Neural cell (in vitro differentiated cells): ENCODE measurements at regions not wholly inside any gene's neighbourhood (a gene's known extent, or its start where the extent isn't known, plus 50 kb on each side); places are given as distances from the start of the nearest gene placed in this dataset.

Source experiments
- H2AFZ ChIP-seq: fragments of 200-600, 300-800 bp; sonication (generic), shearing (Covaris generic); 2 replicates; pipeline ENCODE4 v1.6.0; 2014; ENCODE audit warnings: low read depth, mild to moderate bottlenecking, antibody characterized with exemption, low read length, moderate library complexity
- H3F3A ChIP-seq: fragments of 200-600 bp; shearing (Covaris generic); 2 replicates; pipeline ENCODE4 v1.6.1; 2016; ENCODE audit warnings: mild to moderate bottlenecking, moderate library complexity, mixed read lengths, antibody characterized with exemption, low read length; ENCODE audit not compliant: insufficient read depth, poor library complexity, severe bottlenecking
- H3K27ac ChIP-seq: fragments of 200-600, 300-800 bp; sonication (generic), shearing (Covaris generic); 2 replicates; pipeline ENCODE4 v1.5.1; 2014; ENCODE audit warnings: mild to moderate bottlenecking, low read length, moderate library complexity
- H3K27me3 ChIP-seq: fragments of 300-800, 200-600 bp; sonication (generic), shearing (Covaris generic); 2 replicates; pipeline ENCODE4 v1.6.0; 2014; ENCODE audit warnings: mild to moderate bottlenecking, low read depth, low read length, moderate library complexity; ENCODE audit not compliant: insufficient read depth
- H3K36me3 ChIP-seq: fragments of 300-800, 200-600 bp; sonication (generic), shearing (Covaris generic); 2 replicates; pipeline ENCODE4 v1.5.1; 2014; ENCODE audit warnings: mild to moderate bottlenecking, antibody characterized with exemption, low read length, moderate library complexity; ENCODE audit not compliant: insufficient read depth
- H3K4me2 ChIP-seq: fragments of 300-800, 200-600 bp; sonication (generic), shearing (Covaris generic); 2 replicates; pipeline ENCODE4 v1.6.0; 2014; ENCODE audit warnings: mild to moderate bottlenecking, low read length
- H3K4me3 ChIP-seq: fragments of 300-800, 200-600 bp; sonication (generic), shearing (Covaris generic); 2 replicates; pipeline ENCODE4 v1.5.1; 2014; ENCODE audit warnings: mild to moderate bottlenecking, low read length, moderate library complexity
- H3K79me2 ChIP-seq: fragments of 200-600 bp; shearing (Covaris generic); replicated peaks from 2 replicates; pipeline ENCODE4 v1.6.0; 2014; ENCODE audit warnings: mild to moderate bottlenecking, low read length, moderate library complexity; ENCODE audit not compliant: insufficient read depth
- H3K9ac ChIP-seq: fragments of 300-800, 200-600 bp; sonication (generic), shearing (Covaris generic); 2 replicates; pipeline ENCODE4 v1.6.1; 2016; ENCODE audit warnings: mild to moderate bottlenecking, low read length, mixed read lengths
- H3K9me2 ChIP-seq: fragments of 200-600 bp; shearing (Covaris generic); 2 replicates; pipeline ENCODE4 v1.6.1; 2016; ENCODE audit warnings: mild to moderate bottlenecking, low read length, mixed read lengths; ENCODE audit not compliant: insufficient read depth
- H3K9me3 ChIP-seq: fragments of 200-600, 300-800 bp; sonication (generic), shearing (Covaris generic); 2 replicates; pipeline ENCODE4 v1.6.1; 2016; ENCODE audit warnings: mild to moderate bottlenecking, mixed run types, low read length, moderate library complexity, mixed read lengths
- H4K20me1 ChIP-seq: fragments of 200-600 bp; shearing (Covaris generic); 2 replicates; pipeline ENCODE4 v1.6.1; 2016; ENCODE audit warnings: mild to moderate bottlenecking, mixed run types; ENCODE audit not compliant: insufficient read depth
- CTCF ChIP-seq: fragments of 450-650 bp; IDR thresholded peaks from 2 replicates; pipeline ENCODE4 v1.5.1; 2014; ENCODE audit warnings: antibody characterized with exemption, mild to moderate bottlenecking, moderate library complexity; ENCODE audit not compliant: poor library complexity, severe bottlenecking
- EP300 ChIP-seq: fragments of 450-650 bp; conservative IDR thresholded peaks from 2 replicates; pipeline ENCODE4 v1.6.1; 2014; ENCODE audit warnings: antibody characterized with exemption, mild to moderate bottlenecking, moderate library complexity; ENCODE audit not compliant: poor library complexity, severe bottlenecking
- EZH2 ChIP-seq: fragments of 200-600, 300-800 bp; shearing (Covaris generic), sonication (generic); IDR thresholded peaks from 2 replicates; pipeline ENCODE4 v1.6.1; 2014; ENCODE audit warnings: antibody characterized with exemption, low read length, borderline replicate concordance, mild to moderate bottlenecking; ENCODE audit not compliant: insufficient read depth, poor library complexity, severe bottlenecking
- MXI1 ChIP-seq: fragments of 450-650 bp; conservative IDR thresholded peaks from 2 replicates; pipeline ENCODE4 v1.6.1; 2014; ENCODE audit warnings: antibody characterized with exemption, mild to moderate bottlenecking; ENCODE audit not compliant: poor library complexity, severe bottlenecking
- POLR2AphosphoS5 ChIP-seq: IDR thresholded peaks from 2 replicates; pipeline ENCODE4 v1.6.1; 2012
- RAD21 ChIP-seq: fragments of 450-650 bp; conservative IDR thresholded peaks from 2 replicates; pipeline ENCODE4 v1.6.1; 2014; ENCODE audit warnings: antibody characterized with exemption, mild to moderate bottlenecking, moderate library complexity
- SMC3 ChIP-seq: fragments of 450-650 bp; conservative IDR thresholded peaks from 2 replicates; pipeline ENCODE4 v1.6.1; 2014; ENCODE audit warnings: antibody characterized with exemption, mild to moderate bottlenecking, moderate library complexity; ENCODE audit not compliant: poor library complexity
- TAF1 ChIP-seq: IDR thresholded peaks from 2 replicates; pipeline ENCODE4 v1.6.1; 2012; ENCODE audit warnings: low read depth
- TF ChIP-seq, protein P1 (sequence below): IDR thresholded peaks from 2 replicates; pipeline ENCODE4 v1.6.1; 2012; ENCODE audit warnings: borderline replicate concordance

GRCh38 chr6:50549026-50549425 lies 164.3 kb upstream of the TFAP2D start:
- H3K79me2 ChIP-seq, result no peaks in the 10 kb centered on the region
- no peaks in the 10 kb centered on the region for H3F3A ChIP-seq
- no peaks in the 10 kb centered on the region for H3K9me2 ChIP-seq
- H3K4me3 ChIP-seq, result no peak overlapping the region
- H4K20me1 ChIP-seq, result no peaks in the 10 kb centered on the region
- no peak overlapping the region for H3K4me2 ChIP-seq
- TF ChIP-seq, protein P1, sequence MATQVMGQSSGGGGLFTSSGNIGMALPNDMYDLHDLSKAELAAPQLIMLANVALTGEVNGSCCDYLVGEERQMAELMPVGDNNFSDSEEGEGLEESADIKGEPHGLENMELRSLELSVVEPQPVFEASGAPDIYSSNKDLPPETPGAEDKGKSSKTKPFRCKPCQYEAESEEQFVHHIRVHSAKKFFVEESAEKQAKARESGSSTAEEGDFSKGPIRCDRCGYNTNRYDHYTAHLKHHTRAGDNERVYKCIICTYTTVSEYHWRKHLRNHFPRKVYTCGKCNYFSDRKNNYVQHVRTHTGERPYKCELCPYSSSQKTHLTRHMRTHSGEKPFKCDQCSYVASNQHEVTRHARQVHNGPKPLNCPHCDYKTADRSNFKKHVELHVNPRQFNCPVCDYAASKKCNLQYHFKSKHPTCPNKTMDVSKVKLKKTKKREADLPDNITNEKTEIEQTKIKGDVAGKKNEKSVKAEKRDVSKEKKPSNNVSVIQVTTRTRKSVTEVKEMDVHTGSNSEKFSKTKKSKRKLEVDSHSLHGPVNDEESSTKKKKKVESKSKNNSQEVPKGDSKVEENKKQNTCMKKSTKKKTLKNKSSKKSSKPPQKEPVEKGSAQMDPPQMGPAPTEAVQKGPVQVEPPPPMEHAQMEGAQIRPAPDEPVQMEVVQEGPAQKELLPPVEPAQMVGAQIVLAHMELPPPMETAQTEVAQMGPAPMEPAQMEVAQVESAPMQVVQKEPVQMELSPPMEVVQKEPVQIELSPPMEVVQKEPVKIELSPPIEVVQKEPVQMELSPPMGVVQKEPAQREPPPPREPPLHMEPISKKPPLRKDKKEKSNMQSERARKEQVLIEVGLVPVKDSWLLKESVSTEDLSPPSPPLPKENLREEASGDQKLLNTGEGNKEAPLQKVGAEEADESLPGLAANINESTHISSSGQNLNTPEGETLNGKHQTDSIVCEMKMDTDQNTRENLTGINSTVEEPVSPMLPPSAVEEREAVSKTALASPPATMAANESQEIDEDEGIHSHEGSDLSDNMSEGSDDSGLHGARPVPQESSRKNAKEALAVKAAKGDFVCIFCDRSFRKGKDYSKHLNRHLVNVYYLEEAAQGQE, result no peak
- TF ChIP-seq POLR2AphosphoS5 (no peak), EP300 (no peak), CTCF (no peak), MXI1 (no peak), EZH2 (no peak), SMC3 (no peak), TAF1 (no peak), RAD21 (no peak)
- no peak overlapping the region for H3K9ac ChIP-seq
- H3K27ac ChIP-seq, result no peak overlapping the region
- H3K36me3 ChIP-seq, result no peaks in the 10 kb centered on the region
- H3K9me3 ChIP-seq, result no peaks in the 10 kb centered on the region
- H3K27me3 ChIP-seq, result no peaks in the 10 kb centered on the region
- no peak overlapping the region for H2AFZ ChIP-seq

DNA sequence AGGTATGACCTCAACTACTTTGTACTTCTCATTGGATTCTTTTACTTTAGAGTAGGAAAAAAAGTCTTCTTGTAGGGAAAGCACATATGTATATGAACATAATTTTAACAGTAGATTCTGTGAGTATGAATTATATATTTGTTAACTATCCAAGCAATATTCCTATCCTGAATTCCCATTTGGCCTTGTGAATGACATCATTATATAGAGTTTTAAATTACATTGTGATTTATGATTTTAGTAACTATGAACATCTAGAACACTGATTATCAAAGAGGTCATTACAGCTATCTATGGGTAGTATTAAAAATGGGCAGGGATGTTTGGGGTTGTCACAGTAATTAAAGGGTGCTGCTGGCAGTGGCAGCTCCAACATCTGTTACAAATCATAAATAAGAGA lies 163.9 kb upstream of the TFAP2D start:
- Histone ChIP-seq H3K9ac (no peak overlapping the region), H3K27me3 (no peaks in the 10 kb centered on the region), H3K4me2 (no peak overlapping the region), H4K20me1 (no peaks in the 10 kb centered on the region), H3K9me3 (no peaks in the 10 kb centered on the region), H3K27ac (no peak overlapping the region), H3K4me3 (no peak overlapping the region), H3K9me2 (no peaks in the 10 kb centered on the region), H3K79me2 (no peaks in the 10 kb centered on the region), H2AFZ (no peak overlapping the region), H3F3A (no peaks in the 10 kb centered on the region), H3K36me3 (no peaks in the 10 kb centered on the region)
- TF ChIP-seq, protein P1, result no peak
- TF ChIP-seq MXI1 (no peak), EP300 (no peak), EZH2 (no peak), SMC3 (no peak), CTCF (no peak), RAD21 (no peak)
